Activated naive CD8-positive, alpha-beta T cell treated with anti-CD3 and anti-CD28 coated beads, Interleukin-2, amount 50 U/mL, for 24 hours (primary cell): ENCODE measurements at regions not wholly inside any gene's neighbourhood (a gene's known extent, or its start where the extent isn't known, plus 50 kb on each side); places are given as distances from the start of the nearest gene placed in this dataset.
"Not testable (repeated sequence)": the region's sequence is repeated elsewhere in the genome, so short reads cannot be mapped to it uniquely, and the experiment has no call there.

Experiments used
- ATAC-seq: fragments of 150-1000 bp; cut with Tn5 transposase; one replicate; pipeline ENCODE4 v1.10.0; 2021
- DNase-seq: peaks from one replicate; pipeline ENCODE4 v3.0.0; 2021
- H3K27ac Mint-ChIP-seq: one replicate; pipeline ENCODE4 v1.8.0; 2021; ENCODE audit warnings: mild to moderate bottlenecking, mixed read lengths
- H3K27me3 Mint-ChIP-seq: one replicate; pipeline ENCODE4 v1.8.0; 2021; ENCODE audit warnings: mixed read lengths
- H3K36me3 Mint-ChIP-seq: one replicate; pipeline ENCODE4 v1.8.0; 2021; ENCODE audit warnings: low read depth, mixed read lengths
- H3K4me1 Mint-ChIP-seq: one replicate; pipeline ENCODE4 v1.8.0; 2021; ENCODE audit warnings: mixed read lengths
- H3K4me3 Mint-ChIP-seq: one replicate; pipeline ENCODE4 v1.8.0; 2021; ENCODE audit warnings: mild to moderate bottlenecking, moderate library complexity, mixed read lengths
- H3K9me3 Mint-ChIP-seq: one replicate; pipeline ENCODE4 v1.8.0; 2021; ENCODE audit warnings: mixed read lengths

GRCh38 chr1:30229960-30230359 lies 493.4 kb downstream of the MATN1 start:
- no peak for ATAC-seq
- Mint-ChIP-seq H3K27ac (no peak overlapping the region), H3K4me1 (no peaks in the 10 kb centered on the region), H3K4me3 (no peak overlapping the region), H3K9me3 (no peaks in the 10 kb centered on the region), H3K36me3 (no peaks in the 10 kb centered on the region), H3K27me3 (peaks cover 1% of the 10 kb centered on the region)
- DNase-seq = no peak

GRCh38 chr1:30229557-30229956 lies 493.8 kb downstream of the MATN1 start:
- H3K27ac Mint-ChIP-seq = no peak overlapping the region
- H3K27me3 Mint-ChIP-seq = peaks cover 1% of the 10 kb centered on the region
- no peak overlapping the region for H3K4me3 Mint-ChIP-seq
- no peaks in the 10 kb centered on the region for H3K9me3 Mint-ChIP-seq
- H3K36me3 Mint-ChIP-seq = no peaks in the 10 kb centered on the region
- no peaks in the 10 kb centered on the region for H3K4me1 Mint-ChIP-seq
- ATAC-seq (no peak), DNase-seq (no peak)

GRCh38 chr1:30226648-30227047 lies 496.7 kb downstream of the MATN1 start:
- ATAC-seq (no peak), DNase-seq (no peak)
- H3K36me3 Mint-ChIP-seq = no peaks in the 10 kb centered on the region
- H3K4me3 Mint-ChIP-seq = no peak overlapping the region
- H3K9me3 Mint-ChIP-seq = no peaks in the 10 kb centered on the region
- H3K27me3 Mint-ChIP-seq = no peaks in the 10 kb centered on the region
- no peak overlapping the region for H3K27ac Mint-ChIP-seq
- H3K4me1 Mint-ChIP-seq = no peaks in the 10 kb centered on the region

DNA sequence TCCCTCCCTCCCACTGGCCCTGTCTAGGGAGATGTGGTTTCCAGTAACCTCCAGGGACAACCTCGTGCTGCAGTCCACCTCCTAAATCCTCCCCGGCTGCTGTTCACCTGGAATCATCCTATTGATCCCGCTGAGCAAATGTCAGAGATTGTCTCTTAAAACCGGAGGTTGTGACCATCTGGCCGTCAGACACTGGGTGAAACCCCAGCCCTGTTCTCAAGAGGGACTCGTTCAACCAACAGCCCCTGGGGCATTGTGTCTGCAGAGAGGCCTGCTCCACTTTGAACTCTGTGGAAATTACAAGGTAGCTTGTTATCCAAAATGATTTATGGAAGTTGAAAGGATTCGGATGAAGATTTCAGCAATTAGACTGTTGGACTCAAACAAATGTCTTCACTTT lies 498.0 kb downstream of the MATN1 start:
- no peaks in the 10 kb centered on the region for H3K36me3 Mint-ChIP-seq
- DNase-seq (no peak), ATAC-seq (no peak)
- no peaks in the 10 kb centered on the region for H3K4me1 Mint-ChIP-seq
- no peak overlapping the region for H3K27ac Mint-ChIP-seq
- H3K4me3 Mint-ChIP-seq = no peak overlapping the region
- peaks cover 1% of the 10 kb centered on the region for H3K27me3 Mint-ChIP-seq
- H3K9me3 Mint-ChIP-seq = no peaks in the 10 kb centered on the region

DNA sequence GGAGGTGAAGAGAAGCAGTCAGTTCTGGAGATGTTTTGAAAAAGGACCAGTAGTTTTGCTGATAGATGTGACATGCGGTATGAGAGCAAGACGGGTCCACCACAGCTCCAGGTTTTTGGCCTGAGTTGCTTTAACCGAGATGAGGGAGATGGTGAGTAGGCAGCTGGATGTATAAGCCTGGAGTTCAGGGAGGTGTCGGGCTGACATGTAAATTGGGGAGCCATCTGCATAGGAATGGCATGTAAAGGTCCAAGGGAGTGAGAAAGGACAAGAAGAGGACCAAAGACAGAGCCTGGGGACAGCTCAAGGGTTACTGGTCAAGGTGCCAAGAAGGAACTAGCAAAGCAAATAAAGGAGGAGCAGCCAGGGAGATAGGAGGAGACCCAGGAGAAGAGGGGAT lies 503.7 kb downstream of the MATN1 start:
- Mint-ChIP-seq H3K9me3 (no peaks in the 10 kb centered on the region), H3K4me3 (no peak overlapping the region), H3K4me1 (no peaks in the 10 kb centered on the region), H3K27ac (no peak overlapping the region), H3K27me3 (peaks cover 8% of the 10 kb centered on the region), H3K36me3 (no peaks in the 10 kb centered on the region)
- ATAC-seq (no peak), DNase-seq (no peak)

DNA sequence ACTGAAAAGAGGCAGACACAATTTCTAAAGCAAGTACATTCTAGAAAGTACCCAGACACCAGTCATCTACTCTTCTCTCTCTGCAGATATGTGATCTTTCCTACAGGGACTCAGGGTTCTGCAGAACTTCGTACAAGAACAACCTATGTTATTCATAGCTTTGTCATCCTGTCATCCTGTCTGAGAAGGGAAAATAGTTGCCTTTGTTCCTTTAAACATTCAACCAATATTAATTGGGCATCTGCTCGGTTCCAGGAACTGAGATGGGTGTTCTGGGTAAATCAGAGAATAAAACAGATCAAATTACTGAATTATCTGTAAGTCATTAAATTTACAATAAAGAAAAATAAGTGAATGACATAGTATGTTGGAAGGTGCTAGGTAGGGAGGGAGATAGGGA lies 504.9 kb downstream of the MATN1 start:
- Mint-ChIP-seq H3K9me3 (no peaks in the 10 kb centered on the region), H3K27ac (no peak overlapping the region)

GRCh38 chr1:30216602-30217001 lies 506.8 kb downstream of the MATN1 start:
- no peak overlapping the region for H3K4me3 Mint-ChIP-seq
- H3K36me3 Mint-ChIP-seq = no peaks in the 10 kb centered on the region
- H3K9me3 Mint-ChIP-seq = no peaks in the 10 kb centered on the region
- H3K27me3 Mint-ChIP-seq = peaks cover 12% of the 10 kb centered on the region
- no peaks in the 10 kb centered on the region for H3K4me1 Mint-ChIP-seq
- no peak for DNase-seq
- no peak overlapping the region for H3K27ac Mint-ChIP-seq
- ATAC-seq = no peak

More for the DNA sequence above, 504.9 kb downstream of the MATN1 start:
- ATAC-seq = no peak
- Mint-ChIP-seq H3K4me1 (no peaks in the 10 kb centered on the region), H3K36me3 (no peaks in the 10 kb centered on the region), H3K4me3 (no peak overlapping the region), H3K27me3 (peaks cover 8% of the 10 kb centered on the region)
- no peak for DNase-seq

DNA sequence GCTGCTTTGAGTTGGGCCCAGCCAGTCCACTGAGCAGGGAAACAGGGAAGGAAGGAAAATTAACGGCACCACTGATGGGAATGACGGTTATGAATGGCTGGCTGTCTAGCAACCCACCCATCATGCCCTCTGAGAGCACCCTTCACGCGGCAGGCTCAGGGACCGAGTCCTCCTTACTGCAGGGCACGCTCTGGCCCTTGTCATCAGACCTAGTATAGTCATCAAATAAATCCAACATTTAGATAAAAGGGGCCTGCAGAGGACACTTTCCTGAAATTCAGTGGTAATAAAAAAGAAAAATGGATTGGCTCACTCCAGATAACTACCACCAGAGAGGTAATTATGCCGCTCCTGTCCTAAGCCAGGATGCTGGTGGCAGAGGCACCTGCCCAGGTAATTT lies 509.4 kb downstream of the MATN1 start:
- no peak overlapping the region for H3K27ac Mint-ChIP-seq
- no peak overlapping the region for H3K4me3 Mint-ChIP-seq
- ATAC-seq = no peak
- no peak for DNase-seq
- H3K9me3 Mint-ChIP-seq = no peaks in the 10 kb centered on the region
- peaks cover 5% of the 10 kb centered on the region for H3K27me3 Mint-ChIP-seq
- no peaks in the 10 kb centered on the region for H3K4me1 Mint-ChIP-seq
- no peaks in the 10 kb centered on the region for H3K36me3 Mint-ChIP-seq

DNA sequence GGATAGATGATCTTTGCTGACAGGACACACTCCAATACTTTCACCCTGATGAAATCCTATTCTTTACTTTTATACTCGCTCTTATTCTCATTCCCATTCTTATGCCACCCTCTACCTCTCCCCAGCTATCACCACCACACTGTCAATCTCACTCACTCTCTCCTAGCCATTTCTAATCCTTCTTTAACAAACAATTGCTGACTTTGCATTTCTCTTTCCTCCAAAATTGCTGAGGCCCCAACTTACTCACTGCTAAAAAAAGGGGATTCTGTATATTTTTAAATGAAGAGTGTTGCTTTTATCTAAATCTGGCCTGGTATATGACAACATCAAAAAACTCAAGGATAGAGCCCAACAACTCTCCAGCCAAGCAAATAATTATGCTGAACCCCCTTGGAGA lies 515.4 kb downstream of the MATN1 start:
- H3K27me3 Mint-ChIP-seq, H3K36me3 Mint-ChIP-seq, H3K9me3 Mint-ChIP-seq, H3K27ac Mint-ChIP-seq, ATAC-seq, H3K4me1 Mint-ChIP-seq, DNase-seq, H3K4me3 Mint-ChIP-seq: not testable (repeated sequence)

DNA sequence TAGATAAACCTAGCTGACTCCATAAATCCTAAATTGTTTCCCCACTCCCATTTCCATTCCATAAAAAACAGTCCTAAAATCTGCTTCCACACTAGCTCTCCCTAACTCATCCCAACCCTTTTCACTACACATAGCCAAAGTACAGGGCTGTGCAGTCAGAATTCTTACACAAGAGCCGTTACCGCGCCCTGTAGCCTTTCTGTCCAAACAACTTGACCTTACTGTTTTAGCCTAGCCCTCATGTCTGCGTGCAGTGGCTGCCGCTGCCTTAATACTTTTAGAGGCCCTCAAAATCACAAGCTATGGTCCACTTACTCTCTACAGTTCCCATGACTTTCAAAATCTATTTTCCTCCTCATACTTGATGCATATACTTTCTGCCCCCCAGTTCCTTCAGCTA lies 516.8 kb downstream of the MATN1 start:
- H3K36me3 Mint-ChIP-seq, H3K9me3 Mint-ChIP-seq, H3K4me3 Mint-ChIP-seq, H3K27me3 Mint-ChIP-seq, H3K27ac Mint-ChIP-seq, ATAC-seq, DNase-seq, H3K4me1 Mint-ChIP-seq: not testable (repeated sequence)

DNA sequence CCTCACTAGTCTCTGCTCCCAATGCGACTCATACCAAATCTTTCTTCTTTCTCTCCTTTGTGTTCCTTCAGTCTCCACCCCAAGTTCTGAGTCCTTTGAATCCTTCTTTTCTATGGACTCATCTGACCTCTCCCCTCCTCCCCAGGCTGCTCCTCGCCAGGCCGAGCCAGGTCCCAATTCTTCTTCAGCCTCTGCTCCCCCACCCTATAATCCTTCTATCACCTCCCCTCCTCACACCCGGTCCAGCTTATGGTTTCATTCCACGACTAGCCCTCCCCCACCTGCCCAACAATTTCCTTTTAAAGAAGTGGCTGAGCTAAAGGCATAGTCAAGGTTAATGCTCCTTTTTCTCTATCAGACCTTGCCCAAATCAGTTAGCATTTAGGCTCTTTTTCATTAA lies 518.5 kb downstream of the MATN1 start:
- H3K27me3 Mint-ChIP-seq, DNase-seq, H3K9me3 Mint-ChIP-seq, H3K36me3 Mint-ChIP-seq, H3K4me1 Mint-ChIP-seq, H3K4me3 Mint-ChIP-seq, H3K27ac Mint-ChIP-seq, ATAC-seq: not testable (repeated sequence)

- Mint-ChIP-seq H3K36me3 (no peaks in the 10 kb centered on the region), H3K27me3 (peaks cover 15% of the 10 kb centered on the region), H3K9me3 (peaks cover 5% of the 10 kb centered on the region), H3K4me3 (no peak overlapping the region), H3K27ac (no peak overlapping the region), H3K4me1 (peaks cover 1% of the 10 kb centered on the region)
- ATAC-seq (no peak), DNase-seq (no peak)
These were observed 522.4 kb downstream of the MATN1 start for GRCh38 chr1:30201015-30201414.

GRCh38 chr1:30200161-30200560 lies 523.2 kb downstream of the MATN1 start:
- Mint-ChIP-seq H3K4me1 (peaks cover 1% of the 10 kb centered on the region), H3K27ac (no peak overlapping the region), H3K4me3 (no peak overlapping the region), H3K36me3 (no peaks in the 10 kb centered on the region), H3K9me3 (peaks cover 5% of the 10 kb centered on the region), H3K27me3 (peaks cover 15% of the 10 kb centered on the region)
- DNase-seq = no peak
- no peak for ATAC-seq

GRCh38 chr1:30199563-30199962 lies 523.8 kb downstream of the MATN1 start:
- no peaks in the 10 kb centered on the region for H3K36me3 Mint-ChIP-seq
- peaks cover 15% of the 10 kb centered on the region for H3K27me3 Mint-ChIP-seq
- DNase-seq (no peak), ATAC-seq (no peak)
- peaks cover 1% of the 10 kb centered on the region for H3K4me1 Mint-ChIP-seq
- H3K4me3 Mint-ChIP-seq = no peak overlapping the region
- H3K27ac Mint-ChIP-seq = no peak overlapping the region
- peaks cover 5% of the 10 kb centered on the region for H3K9me3 Mint-ChIP-seq

DNA sequence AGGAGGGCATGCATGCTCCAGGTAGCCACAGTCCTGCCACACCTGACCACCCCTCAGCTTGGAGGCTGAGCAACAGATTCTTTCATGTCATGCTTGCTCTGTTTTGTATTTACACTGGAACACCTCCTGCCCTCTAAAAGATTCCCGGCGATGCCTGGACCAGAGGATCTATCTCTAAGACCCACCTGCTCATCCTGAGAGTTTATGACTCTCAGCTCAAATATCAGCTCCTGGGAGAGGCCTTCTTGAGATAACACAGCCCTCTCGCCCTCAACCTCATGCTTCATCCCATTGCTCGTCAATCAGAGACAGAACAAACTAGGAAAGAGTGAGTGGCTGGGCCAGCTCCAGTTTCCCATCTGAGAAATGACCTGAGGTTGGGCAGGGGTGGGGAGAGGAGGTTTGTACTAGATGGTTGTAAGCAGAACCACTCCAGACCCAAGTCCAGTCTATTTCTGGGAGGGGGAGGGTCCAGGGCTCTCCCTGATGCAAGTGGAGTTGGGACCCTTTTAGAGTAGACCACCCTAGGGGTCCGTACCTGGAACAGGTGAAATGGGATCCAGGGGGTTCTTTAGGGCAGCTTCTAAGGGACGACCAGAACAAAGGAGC lies 524.5 kb downstream of the MATN1 start:
- Mint-ChIP-seq H3K36me3 (no peaks in the 10 kb centered on the region), H3K4me1 (peaks cover 1% of the 10 kb centered on the region), H3K27me3 (peaks cover 15% of the 10 kb centered on the region), H3K4me3 (no peak overlapping the region), H3K27ac (no peak overlapping the region), H3K9me3 (peaks cover 5% of the 10 kb centered on the region)
- no peak for ATAC-seq
- no peak for DNase-seq

DNA sequence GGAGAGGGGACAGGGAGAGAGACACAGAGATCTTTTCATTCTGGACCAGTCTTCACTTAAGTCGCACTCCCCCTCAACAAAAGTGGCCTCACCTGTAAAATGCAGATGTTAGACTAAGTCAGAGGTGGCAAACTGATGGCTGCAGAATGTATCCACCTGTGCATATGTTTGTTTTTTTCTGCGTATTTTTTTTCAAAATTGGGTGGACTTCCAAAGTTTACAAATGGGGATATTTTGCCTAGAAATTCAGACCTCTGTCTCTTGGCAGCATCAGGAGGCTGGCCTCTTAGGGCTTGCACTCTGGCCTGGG lies 525.0 kb downstream of the MATN1 start:
- peaks cover 1% of the 10 kb centered on the region for H3K4me1 Mint-ChIP-seq
- H3K27me3 Mint-ChIP-seq = peaks cover 15% of the 10 kb centered on the region
- no peaks in the 10 kb centered on the region for H3K36me3 Mint-ChIP-seq
- peaks cover 5% of the 10 kb centered on the region for H3K9me3 Mint-ChIP-seq
- H3K27ac Mint-ChIP-seq = no peak overlapping the region
- ATAC-seq (no peak), DNase-seq (no peak)
- H3K4me3 Mint-ChIP-seq = no peak overlapping the region
